ENCODE measurements at regions not wholly inside any gene's neighbourhood (a gene's known extent, or its start where the extent isn't known, plus 50 kb on each side); places are given as distances from the start of the nearest gene placed in this dataset.

DNA sequence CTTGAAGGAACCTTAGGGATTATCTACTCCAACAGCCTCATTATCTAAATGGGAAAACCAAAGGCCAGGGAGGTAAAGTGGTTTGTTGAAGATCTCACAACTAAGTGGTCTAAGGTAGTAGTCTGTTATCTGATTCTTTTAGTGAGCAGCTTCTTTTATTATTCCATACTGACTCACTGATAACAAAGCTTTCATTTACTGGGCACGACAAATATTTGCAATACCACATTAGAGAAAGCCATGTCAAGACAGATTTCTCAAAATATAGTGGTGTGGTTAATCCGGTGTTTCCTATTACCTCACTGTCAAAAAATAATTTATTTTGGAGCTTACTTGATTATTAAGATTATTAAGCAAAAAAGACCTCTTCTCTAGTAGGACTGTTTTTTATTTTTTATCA, 369.1 kb downstream of the S1PR1 start:
- Histone ChIP-seq H3K27me3 (no peaks in the 10 kb centered on the region), H3K27ac (no peak overlapping the region), H3K9me3 (peaks cover 4 to 8% of the 10 kb centered on the region in 2 donors), H3K4me3 (no peak overlapping the region), H3K4me1 (no peaks in the 10 kb centered on the region), H3K36me3 (no peaks in the 10 kb centered on the region)
- intact Hi-C loops (cut with DNase I; ENCODE audit: low total_unique reads) (no loop called here), in situ Hi-C loops (cut with MboI; ENCODE audit: low pct_ligation_motif_present in 1 of 4, low pct_unique_long_range_greater_than_20kb in 1 of 4, low sequenced_read_pairs in 3 of 4) (no loop called here)
- DNase-seq, result no peak
- 34 to 51% methylated on average over 2 of the region's 2 CpGs for WGBS, 2 donors (ENCODE audit: low coverage in 1 of 2)
- no peak for TF ChIP-seq EP300 (IDR thresholded peaks at IDR 0.05; ENCODE audit: low read depth)
- TF ChIP-seq CTCF (IDR thresholded peaks at IDR 0.05), result no peak
- no peak for TF ChIP-seq POLR2A (IDR thresholded peaks at IDR 0.05)
- no peak for TF ChIP-seq POLR2AphosphoS5 (IDR thresholded peaks at IDR 0.05)

DNA sequence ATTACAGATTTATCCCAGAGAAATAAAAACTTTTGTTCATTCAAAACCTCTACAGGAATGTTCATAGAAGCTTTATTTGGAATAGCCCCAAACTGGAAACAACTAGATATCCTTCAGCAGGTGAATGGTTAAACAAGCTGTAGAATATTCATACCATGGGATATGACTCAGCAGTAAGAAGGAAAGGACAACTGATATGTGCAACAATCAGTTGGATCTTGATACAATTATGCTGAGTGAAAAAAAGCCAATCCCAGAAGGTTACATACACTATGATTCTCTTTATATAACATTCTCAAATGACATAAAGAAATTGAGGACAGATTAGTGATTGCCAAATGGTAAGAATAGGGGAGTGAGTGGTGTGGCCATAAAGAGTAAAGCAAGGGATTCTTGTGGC, 376.7 kb downstream of the S1PR1 start:
- H3K36me3 ChIP-seq, result no peaks in the 10 kb centered on the region
- no peaks in the 10 kb centered on the region for H3K27me3 ChIP-seq
- no peaks in the 10 kb centered on the region for H3K4me1 ChIP-seq
- H3K27ac ChIP-seq, result no peak overlapping the region
- intact Hi-C loops (cut with DNase I; ENCODE audit: low total_unique reads) (no loop called here), in situ Hi-C loops (cut with MboI; ENCODE audit: low pct_ligation_motif_present in 1 of 4, low pct_unique_long_range_greater_than_20kb in 1 of 4, low sequenced_read_pairs in 3 of 4) (no loop called here)
- TF ChIP-seq EP300 (IDR thresholded peaks at IDR 0.05; ENCODE audit: low read depth), result no peak
- TF ChIP-seq CTCF (IDR thresholded peaks at IDR 0.05), result no peak
- no peak for TF ChIP-seq POLR2A (IDR thresholded peaks at IDR 0.05)
- H3K9me3 ChIP-seq, result peaks cover 4 to 8% of the 10 kb centered on the region in 2 donors
- DNase-seq, result no peak
- H3K4me3 ChIP-seq, result no peak overlapping the region

- no peak for TF ChIP-seq POLR2AphosphoS5 (IDR thresholded peaks at IDR 0.05)
- Histone ChIP-seq H3K9me3 (no peaks in the 10 kb centered on the region), H3K27me3 (no peaks in the 10 kb centered on the region), H3K4me3 (no peak overlapping the region), H3K27ac (no peak overlapping the region), H3K36me3 (no peaks in the 10 kb centered on the region), H3K4me1 (no peaks in the 10 kb centered on the region)
- intact Hi-C loops (cut with DNase I; ENCODE audit: low total_unique reads), result no loop called here
- in situ Hi-C loops (cut with MboI; ENCODE audit: low pct_ligation_motif_present in 1 of 4, low pct_unique_long_range_greater_than_20kb in 1 of 4, low sequenced_read_pairs in 3 of 4), result no loop called here
- DNase-seq, result no peak
- 92% methylated on average over 5 of the region's 5 CpGs; no CpG with 5 or more reads in 1 of the 2 donors for WGBS, 2 donors (ENCODE audit: low coverage in 1 of 2)
Observed at GRCh38 chr1:101618900-101619299, 377.8 kb downstream of the OLFM3 start.

- H3K9me3 ChIP-seq, result no peaks in the 10 kb centered on the region
- WGBS, 2 donors (ENCODE audit: low coverage in 1 of 2), result 63 to 83% methylated on average over 4 to 5 of the region's 5 CpGs
- no peak overlapping the region for H3K27ac ChIP-seq
- H3K4me3 ChIP-seq, result no peak overlapping the region
- no peaks in the 10 kb centered on the region for H3K36me3 ChIP-seq
- H3K4me1 ChIP-seq, result no peaks in the 10 kb centered on the region
- intact Hi-C loops (cut with DNase I; ENCODE audit: low total_unique reads) (no loop called here), in situ Hi-C loops (cut with MboI; ENCODE audit: low pct_ligation_motif_present in 1 of 4, low pct_unique_long_range_greater_than_20kb in 1 of 4, low sequenced_read_pairs in 3 of 4) (no loop called here)
- TF ChIP-seq POLR2A (IDR thresholded peaks at IDR 0.05) (no peak), EP300 (IDR thresholded peaks at IDR 0.05; ENCODE audit: low read depth) (no peak), POLR2AphosphoS5 (IDR thresholded peaks at IDR 0.05) (no peak)
- DNase-seq, result no peak
- no peaks in the 10 kb centered on the region for H3K27me3 ChIP-seq
Observed at GRCh38 chr1:101632548-101633272, 364.0 kb downstream of the OLFM3 start.

- H3K4me1 ChIP-seq, result no peaks in the 10 kb centered on the region
- H3K36me3 ChIP-seq, result no peaks in the 10 kb centered on the region
- no peak overlapping the region for H3K27ac ChIP-seq
- TF ChIP-seq CTCF (IDR thresholded peaks at IDR 0.05) (no peak), POLR2AphosphoS5 (IDR thresholded peaks at IDR 0.05) (no peak), POLR2A (IDR thresholded peaks at IDR 0.05) (no peak), EP300 (IDR thresholded peaks at IDR 0.05; ENCODE audit: low read depth) (no peak)
- DNase-seq, result no peak
- 36 to 45% methylated on average over 2 of the region's 2 CpGs for WGBS, 2 donors (ENCODE audit: low coverage in 1 of 2)
- intact Hi-C loops (cut with DNase I; ENCODE audit: low total_unique reads) (no loop called here), in situ Hi-C loops (cut with MboI; ENCODE audit: low pct_ligation_motif_present in 1 of 4, low pct_unique_long_range_greater_than_20kb in 1 of 4, low sequenced_read_pairs in 3 of 4) (no loop called here)
- H3K9me3 ChIP-seq, result no peaks in the 10 kb centered on the region
- H3K4me3 ChIP-seq, result no peak overlapping the region
- H3K27me3 ChIP-seq, result no peaks in the 10 kb centered on the region
Observed at GRCh38 chr1:101645810-101646209, 350.9 kb downstream of the OLFM3 start.
